ENCODE measurements at regions not wholly inside any gene's neighbourhood (a gene's known extent, or its start where the extent isn't known, plus 50 kb on each side); places are given as distances from the start of the nearest gene placed in this dataset.

DNA sequence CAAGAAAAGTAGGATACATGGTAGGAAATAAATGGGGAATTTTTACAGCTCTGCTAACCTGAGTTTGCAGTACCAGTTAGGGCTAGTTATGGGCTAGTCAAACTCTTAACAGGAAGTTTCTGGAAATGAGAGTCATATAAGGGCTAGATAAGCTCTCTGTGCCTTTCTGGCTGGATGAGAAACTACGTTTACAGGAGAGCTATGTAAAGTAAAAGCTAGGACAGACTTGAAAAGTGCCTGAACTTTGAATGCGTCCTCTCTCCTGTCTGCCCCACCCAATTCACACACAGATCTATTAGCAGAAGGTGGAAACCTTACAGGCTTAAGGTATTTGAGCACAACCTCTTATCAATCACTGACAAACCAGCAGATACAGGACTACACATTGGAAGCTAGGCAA is 167.1 kb downstream of the SNX19 start:
- no peak overlapping the region for H2BK20ac ChIP-seq (ENCODE audit: low read depth, low read length, poor library complexity, severe bottlenecking)
- H3K9me3 ChIP-seq (ENCODE audit: control insufficient read depth, low read depth, low read length), result no peaks in the 10 kb centered on the region
- no peaks in the 10 kb centered on the region for H4K20me1 ChIP-seq (ENCODE audit: control insufficient read depth, insufficient read depth, insufficient read length)
- H3K9ac ChIP-seq (ENCODE audit: extremely low read depth, insufficient read length, low read length), result no peak overlapping the region
- no peak overlapping the region for H4K91ac ChIP-seq (ENCODE audit: insufficient read length, low read depth, low read length)
- no peak overlapping the region for H2AK5ac ChIP-seq (ENCODE audit: insufficient read length, low read length)
- H3K23ac ChIP-seq (ENCODE audit: insufficient read length, low read depth, low read length), result no peak overlapping the region
- no peaks in the 10 kb centered on the region for H3K79me1 ChIP-seq (ENCODE audit: insufficient read depth, low read depth, low read length, poor library complexity, severe bottlenecking)
- H3K4me1 ChIP-seq (ENCODE audit: insufficient read depth, low read length), result no peaks in the 10 kb centered on the region; the same call in 1 of the 2 replicates
- TF ChIP-seq CTCF (conservative IDR thresholded peaks at IDR 0.05), result no peak
- no peak overlapping the region for H2BK5ac ChIP-seq (ENCODE audit: insufficient read length, low read length)
- H3K18ac ChIP-seq (ENCODE audit: insufficient read length, low read depth, low read length), result no peak overlapping the region
- Mint-ChIP-seq H3K36me3 (ENCODE audit: insufficient read depth in 1 of 3, low read depth in 3 of 3) (peaks cover 0 to 10% (median 8%) of the 10 kb centered on the region in 3 experiments; a peak in 4 of 7 replicates), H3K4me3 (no peak overlapping the region), H3K27me3 (ENCODE audit: low read depth) (no peaks in the 10 kb centered on the region; the same call in 1 of the 2 replicates), H3K9me3 (peaks cover 7 to 13% of the 10 kb centered on the region in 2 experiments), H3K4me1 (peaks cover 9 to 12% of the 10 kb centered on the region in 2 experiments), H3K27ac (no peak overlapping the region)
- H3K4ac ChIP-seq (ENCODE audit: low read depth, low read length), result no peak overlapping the region
- no peak overlapping the region for H4K8ac ChIP-seq (replicated peaks; ENCODE audit: insufficient read length, low read depth, low read length)
- no peaks in the 10 kb centered on the region for H3K27me3 ChIP-seq (ENCODE audit: insufficient read depth, low read length)
- H2BK12ac ChIP-seq (ENCODE audit: insufficient read length, low read depth, low read length), result no peak overlapping the region
- H3K23me2 ChIP-seq (ENCODE audit: insufficient read length, low read depth, low read length, poor library complexity, severe bottlenecking), result no peaks in the 10 kb centered on the region
- H4K5ac ChIP-seq (ENCODE audit: insufficient read length, low read depth, low read length), result no peak overlapping the region
- no peak overlapping the region for H2BK120ac ChIP-seq (ENCODE audit: low read depth, low read length, poor library complexity, severe bottlenecking)
- no peak overlapping the region for H3K56ac ChIP-seq (ENCODE audit: insufficient read length, low read depth, low read length)
- no peak overlapping the region for H3K27ac ChIP-seq (ENCODE audit: insufficient read length, low read depth, low read length)
- no peak for DNase-seq
- H3T11ph ChIP-seq (ENCODE audit: low read length), result no peak overlapping the region
- no peak overlapping the region for H2BK15ac ChIP-seq (ENCODE audit: low read depth, low read length)
- WGBS (ENCODE audit: extremely low coverage, insufficient read length, low lambda C conversion rate), result no CpG with 5 or more reads among the region's 2 CpGs
- no peaks in the 10 kb centered on the region for H3K79me2 ChIP-seq (ENCODE audit: insufficient read depth, low read length)
- no peak overlapping the region for H3K4me2 ChIP-seq (ENCODE audit: insufficient read depth, insufficient read length, low read length)
- H2AFZ ChIP-seq (ENCODE audit: low read length), result no peak overlapping the region
- no peak overlapping the region for H3K14ac ChIP-seq (ENCODE audit: insufficient read depth, low read length)

Data from H9 (cell line).